IMR-90 (cell line): ENCODE measurements at regions not wholly inside any gene's neighbourhood (a gene's known extent, or its start where the extent isn't known, plus 50 kb on each side); places are given as distances from the start of the nearest gene placed in this dataset.

Experiments used
- ATAC-seq: fragments of 200-7000 bp; cut with Tn5 transposase; 2 replicates; pipeline ENCODE4 v1.9.1; 2020; ENCODE audit warnings: low read depth, mild to moderate bottlenecking, moderate library complexity
- BruUV-seq: library from RNA; stranded (reverse); fragments of 400-500 nt; replicated peaks from 2 replicates; lab custom pipeline; 2021; lab: Mats Ljungman, UMichigan
- CTCF ChIA-PET: fragments of 300-600 bp; formaldehyde crosslinking; extraction: SDS; loops from one replicate; lab custom pipeline; 2021; ENCODE audit warnings: antibody characterized with exemption; lab: Yijun Ruan, JAX
- POLR2A ChIA-PET: fragments of 300-600 bp; sonication (Branson Sonifier 250); formaldehyde crosslinking; loops from one replicate; lab custom pipeline; 2022; ENCODE audit warnings: antibody characterized with exemption; ENCODE audit not compliant: unreplicated experiment; lab: Charles Lee
- DNase-seq: peaks from one replicate; pipeline ENCODE4 v3.0.0; 2013
- H2AFZ ChIP-seq: replicated peaks from 2 replicates; pipeline ENCODE3; 2013; ENCODE audit warnings: low read length, mild to moderate bottlenecking; ENCODE audit not compliant: poor library complexity
- H2AK5ac ChIP-seq: 2 replicates; pipeline ENCODE4 v1.6.1; 2013; ENCODE audit warnings: low read depth, low read length, inconsistent platforms
- H2AK9ac ChIP-seq: replicated peaks from 2 replicates; pipeline ENCODE3; 2013; ENCODE audit warnings: mild to moderate bottlenecking, low read depth, low read length, moderate library complexity; ENCODE audit not compliant: poor library complexity
- H2BK120ac ChIP-seq: 2 replicates; pipeline ENCODE4 v1.6.1; 2013; ENCODE audit warnings: low read depth, low read length, inconsistent platforms
- H2BK15ac ChIP-seq: 3 replicates; pipeline ENCODE4 v1.6.1; 2013; ENCODE audit warnings: low read depth, low read length, inconsistent platforms
- H2BK20ac ChIP-seq: 2 replicates; pipeline ENCODE4 v1.6.1; 2013; ENCODE audit warnings: low read depth, mild to moderate bottlenecking, inconsistent platforms, low read length, moderate library complexity
- H2BK5ac ChIP-seq: 2 replicates; pipeline ENCODE4 v1.6.1; 2013; ENCODE audit warnings: mild to moderate bottlenecking, low read depth, low read length, inconsistent platforms; ENCODE audit not compliant: poor library complexity, severe bottlenecking
- H3K14ac ChIP-seq: replicated peaks from 2 replicates; pipeline ENCODE4 v1.6.1; 2013; ENCODE audit warnings: low read depth, low read length, inconsistent platforms
- H3K18ac ChIP-seq: 2 replicates; pipeline ENCODE4 v1.6.1; 2013; ENCODE audit warnings: low read depth, low read length, control low read depth
- H3K23ac ChIP-seq: 2 replicates; pipeline ENCODE4 v1.6.1; 2013; ENCODE audit warnings: low read depth, low read length, inconsistent platforms
- H3K27ac ChIP-seq: 2 replicates; pipeline ENCODE4 v1.5.1; 2013; ENCODE audit warnings: mild to moderate bottlenecking, control low read depth, low read length; ENCODE audit not compliant: insufficient read depth
- H3K27me3 ChIP-seq: 2 replicates; pipeline ENCODE4 v1.6.1; 2013; ENCODE audit warnings: low read length; ENCODE audit not compliant: control insufficient read depth, insufficient read depth
- H3K36me3 ChIP-seq: 2 replicates; pipeline ENCODE4 v1.6.1; 2013; ENCODE audit warnings: low read length, mixed read lengths; ENCODE audit not compliant: control insufficient read depth, insufficient read depth
- H3K4ac ChIP-seq: 2 replicates; pipeline ENCODE4 v1.6.1; 2013; ENCODE audit warnings: low read depth, low read length, inconsistent platforms
- H3K4me1 ChIP-seq: 2 replicates; pipeline ENCODE4 v1.6.1; 2013; ENCODE audit warnings: low read length, mixed read lengths; ENCODE audit not compliant: control insufficient read depth, insufficient read depth
- H3K4me2 ChIP-seq: 2 replicates; pipeline ENCODE4 v1.6.1; 2013; ENCODE audit warnings: low read depth, mild to moderate bottlenecking, control low read depth, low read length, moderate library complexity
- H3K4me3 ChIP-seq: 2 replicates; pipeline ENCODE4 v1.5.1; 2013; ENCODE audit warnings: low read depth, mild to moderate bottlenecking, control low read depth, low read length, moderate library complexity; ENCODE audit not compliant: insufficient read depth
- H3K56ac ChIP-seq: 2 replicates; pipeline ENCODE4 v1.6.1; 2013; ENCODE audit warnings: low read length, inconsistent platforms; ENCODE audit not compliant: insufficient read depth; ENCODE audit errors: extremely low read depth
- H3K79me1 ChIP-seq, 2 experiments: 2 replicates each; pipeline ENCODE4 v1.6.1; 2013; ENCODE audit warnings: low read length in 2 of 2, inconsistent platforms in 1 of 2, low read depth in 1 of 2
- H3K9ac ChIP-seq: 2 replicates; pipeline ENCODE4 v1.6.1; 2013; ENCODE audit warnings: low read depth, low read length, control low read depth
- H3K9me1 ChIP-seq: 2 replicates; pipeline ENCODE4 v1.6.1; 2013; ENCODE audit warnings: low read length, inconsistent platforms; ENCODE audit not compliant: insufficient read depth
- H3K9me3 ChIP-seq: 2 replicates; pipeline ENCODE4 v1.6.1; 2013; ENCODE audit warnings: low read length; ENCODE audit not compliant: control insufficient read depth, insufficient read depth
- H4K20me1 ChIP-seq: 2 replicates; pipeline ENCODE4 v1.6.1; 2013; ENCODE audit warnings: low read length, inconsistent platforms; ENCODE audit not compliant: insufficient read depth
- H4K5ac ChIP-seq: 2 replicates; pipeline ENCODE4 v1.6.1; 2013; ENCODE audit warnings: mild to moderate bottlenecking, low read depth, low read length, control low read depth
- H4K8ac ChIP-seq, 2 experiments: 2 replicates each; pipeline ENCODE4 v1.6.1; 2013; ENCODE audit warnings: low read depth in 2 of 2, low read length in 2 of 2, control low read depth in 1 of 2, inconsistent platforms in 1 of 2
- H4K91ac ChIP-seq: 2 replicates; pipeline ENCODE4 v1.6.1; 2013; ENCODE audit warnings: low read depth, low read length, inconsistent platforms; ENCODE audit not compliant: insufficient read depth
- BHLHE40 ChIP-seq: fragments of 150-350 bp; IDR thresholded peaks from 2 replicates; pipeline ENCODE4 v1.6.1; 2016; ENCODE audit warnings: mild to moderate bottlenecking, low read depth, low read length
- CEBPB ChIP-seq: IDR thresholded peaks from 2 replicates; pipeline ENCODE4 v1.6.1; 2012; ENCODE audit warnings: low read depth, low read length, improper control_type of control experiment
- CHD1 ChIP-seq: IDR thresholded peaks from 2 replicates; pipeline ENCODE4 v1.6.1; 2012; ENCODE audit warnings: low read depth, low read length, improper control_type of control experiment
- FOS ChIP-seq: fragments of 150-350 bp; IDR thresholded peaks from 2 replicates; pipeline ENCODE4 v1.6.1; 2016; ENCODE audit warnings: low read depth, low read length
- MAFK ChIP-seq: IDR thresholded peaks from 2 replicates; pipeline ENCODE4 v1.6.1; 2012; ENCODE audit warnings: low read depth, low read length, improper control_type of control experiment
- MAZ ChIP-seq: IDR thresholded peaks from 2 replicates; pipeline ENCODE4 v1.6.1; 2012; ENCODE audit warnings: low read depth, mild to moderate bottlenecking, low read length, improper control_type of control experiment, moderate library complexity, borderline replicate concordance
- MXI1 ChIP-seq: IDR thresholded peaks from 2 replicates; pipeline ENCODE4 v1.6.1; 2012; ENCODE audit warnings: low read depth, mild to moderate bottlenecking, low read length, moderate library complexity, borderline replicate concordance
- NFE2L2 ChIP-seq: fragments of 150-350 bp; IDR thresholded peaks from 2 replicates; pipeline ENCODE4 v1.6.1; 2016; ENCODE audit warnings: low read depth, mild to moderate bottlenecking, low read length
- POLR2A ChIP-seq: IDR thresholded peaks from 2 replicates; pipeline ENCODE4 v1.6.1; 2012; ENCODE audit warnings: mild to moderate bottlenecking, low read depth, low read length
- RAD21 ChIP-seq: IDR thresholded peaks from 2 replicates; pipeline ENCODE4 v1.6.1; 2012; ENCODE audit warnings: low read length, improper control_type of control experiment
- RCOR1 ChIP-seq: IDR thresholded peaks from 2 replicates; pipeline ENCODE4 v1.6.1; 2012; ENCODE audit warnings: mild to moderate bottlenecking, low read length, improper control_type of control experiment; ENCODE audit not compliant: insufficient replicate concordance
- RFX5 ChIP-seq: IDR thresholded peaks from 2 replicates; pipeline ENCODE4 v1.8.0; 2012; ENCODE audit warnings: low read depth, mild to moderate bottlenecking, low read length, moderate library complexity
- SMC3 ChIP-seq: fragments of 150-350 bp; IDR thresholded peaks from 2 replicates; pipeline ENCODE4 v1.6.1; 2016; ENCODE audit warnings: low read depth, mild to moderate bottlenecking, antibody characterized with exemption, low read length, moderate library complexity
- WGBS, 2 experiments: methylation state at CpG; one replicate each; pipeline versions ENCODE4 v1.1.5 to v1.1.7; 2013; ENCODE audit warnings: missing lambda C conversion rate in 2 of 2; ENCODE audit not compliant: insufficient read length in 1 of 2; ENCODE audit errors: extremely low coverage in 2 of 2; 5-methylcytosine and 5-hydroxymethylcytosine counted together
- dilution Hi-C: fragments of 300-500 bp; cut with HindIII; formaldehyde crosslinking; loops from one replicate; pipeline ENCODE4 v1.14.3; 2018; ENCODE audit warnings: low sequenced_read_pairs; ENCODE audit not compliant: unreplicated experiment
- in situ Hi-C: fragments of 300-500 bp; cut with MboI; formaldehyde crosslinking; loops from 3 replicates; pipeline ENCODE4 v1.14.3; 2019; ENCODE audit warnings: low sequenced_read_pairs, inconsistent platforms, mixed read lengths
- intact Hi-C: fragments of 100-400 bp; cut with micrococcal nuclease; formaldehyde crosslinking; loops from 2 replicates; pipeline ENCODE4 v1.10.0; 2022
- TF ChIP-seq, protein P1 (sequence below): conservative IDR thresholded peaks from 2 replicates; pipeline ENCODE4 v1.5.1; 2012; ENCODE audit warnings: mild to moderate bottlenecking, low read depth, low read length, improper control_type of control experiment
- TF ChIP-seq, protein P2 (sequence below): fragments of 150-350 bp; IDR thresholded peaks from 2 replicates; pipeline ENCODE4 v1.6.1; 2017; ENCODE audit warnings: mild to moderate bottlenecking, antibody characterized with exemption, low read length, low read depth

DNA sequence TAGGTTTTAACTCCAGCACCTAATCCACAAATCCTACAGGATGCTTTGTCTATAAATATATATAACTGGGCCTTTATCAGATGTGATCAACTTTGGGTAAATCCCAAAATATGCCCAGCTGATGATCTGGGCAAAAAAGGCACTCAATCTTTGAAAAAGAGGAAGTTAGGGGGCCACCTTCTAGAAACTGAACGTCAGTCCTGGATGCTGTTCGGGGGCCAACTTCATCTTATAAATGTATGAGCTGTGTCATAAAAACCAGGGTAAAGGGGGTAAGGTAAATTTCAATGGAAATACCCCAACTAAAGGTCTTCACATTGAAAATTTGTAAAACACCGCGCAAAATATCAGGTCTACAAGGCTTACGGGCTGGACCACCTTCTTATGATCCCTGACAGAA is 264.4 kb upstream of the UBE2E2 start:
- Histone ChIP-seq H2BK5ac (no peak overlapping the region), H4K8ac (no peak overlapping the region), H3K18ac (no peak overlapping the region), H4K91ac (no peak overlapping the region), H3K79me1 (no peaks in the 10 kb centered on the region), H3K23ac (no peak overlapping the region), H3K36me3 (no peaks in the 10 kb centered on the region), H3K14ac (no peak overlapping the region), H2AFZ (no peak overlapping the region), H2AK9ac (no peak overlapping the region), H3K4me1 (no peaks in the 10 kb centered on the region), H3K4me2 (no peak overlapping the region), H4K5ac (no peak overlapping the region), H4K20me1 (no peaks in the 10 kb centered on the region), H2BK15ac (no peak overlapping the region), H3K9ac (no peak overlapping the region), H2AK5ac (no peak overlapping the region), H2BK20ac (no peak overlapping the region), H3K9me3 (no peaks in the 10 kb centered on the region), H3K27me3 (no peaks in the 10 kb centered on the region), H3K4me3 (no peak overlapping the region), H2BK120ac (no peak overlapping the region), H3K9me1 (no peaks in the 10 kb centered on the region), H3K4ac (no peak overlapping the region), H3K27ac (no peak overlapping the region), H3K56ac (no peak overlapping the region)
- dilution Hi-C loops: no loop called here
- no peak for ATAC-seq
- no TSS peak for BruUV-seq
- DNase-seq: no peak
- intact Hi-C loops: no loop called here
- ChIA-PET CTCF (no interaction called here), POLR2A (no interaction called here)
- WGBS, 2 experiments: no CpG with 5 or more reads among the region's 5 CpGs
- in situ Hi-C loops: no loop called here
- no peak for TF ChIP-seq FOS
- no peak for TF ChIP-seq RCOR1
- TF ChIP-seq RFX5: no peak
- TF ChIP-seq, protein P1, sequence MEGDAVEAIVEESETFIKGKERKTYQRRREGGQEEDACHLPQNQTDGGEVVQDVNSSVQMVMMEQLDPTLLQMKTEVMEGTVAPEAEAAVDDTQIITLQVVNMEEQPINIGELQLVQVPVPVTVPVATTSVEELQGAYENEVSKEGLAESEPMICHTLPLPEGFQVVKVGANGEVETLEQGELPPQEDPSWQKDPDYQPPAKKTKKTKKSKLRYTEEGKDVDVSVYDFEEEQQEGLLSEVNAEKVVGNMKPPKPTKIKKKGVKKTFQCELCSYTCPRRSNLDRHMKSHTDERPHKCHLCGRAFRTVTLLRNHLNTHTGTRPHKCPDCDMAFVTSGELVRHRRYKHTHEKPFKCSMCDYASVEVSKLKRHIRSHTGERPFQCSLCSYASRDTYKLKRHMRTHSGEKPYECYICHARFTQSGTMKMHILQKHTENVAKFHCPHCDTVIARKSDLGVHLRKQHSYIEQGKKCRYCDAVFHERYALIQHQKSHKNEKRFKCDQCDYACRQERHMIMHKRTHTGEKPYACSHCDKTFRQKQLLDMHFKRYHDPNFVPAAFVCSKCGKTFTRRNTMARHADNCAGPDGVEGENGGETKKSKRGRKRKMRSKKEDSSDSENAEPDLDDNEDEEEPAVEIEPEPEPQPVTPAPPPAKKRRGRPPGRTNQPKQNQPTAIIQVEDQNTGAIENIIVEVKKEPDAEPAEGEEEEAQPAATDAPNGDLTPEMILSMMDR: no peak
- no peak for TF ChIP-seq CEBPB
- TF ChIP-seq NFE2L2: no peak
- TF ChIP-seq RAD21: no peak
- TF ChIP-seq CHD1: no peak
- TF ChIP-seq SMC3: no peak
- no peak for TF ChIP-seq POLR2A
- TF ChIP-seq, protein P2, sequence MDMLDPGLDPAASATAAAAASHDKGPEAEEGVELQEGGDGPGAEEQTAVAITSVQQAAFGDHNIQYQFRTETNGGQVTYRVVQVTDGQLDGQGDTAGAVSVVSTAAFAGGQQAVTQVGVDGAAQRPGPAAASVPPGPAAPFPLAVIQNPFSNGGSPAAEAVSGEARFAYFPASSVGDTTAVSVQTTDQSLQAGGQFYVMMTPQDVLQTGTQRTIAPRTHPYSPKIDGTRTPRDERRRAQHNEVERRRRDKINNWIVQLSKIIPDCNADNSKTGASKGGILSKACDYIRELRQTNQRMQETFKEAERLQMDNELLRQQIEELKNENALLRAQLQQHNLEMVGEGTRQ: no peak
- TF ChIP-seq MAFK: no peak
- no peak for TF ChIP-seq MAZ
- TF ChIP-seq BHLHE40: no peak
- TF ChIP-seq MXI1: no peak
